ENCODE measurements at regions not wholly inside any gene's neighbourhood (a gene's known extent, or its start where the extent isn't known, plus 50 kb on each side); places are given as distances from the start of the nearest gene placed in this dataset.
A peak's percentile ranks its signal among the peaks of the same experiment; 100 is the strongest.
"Not testable (repeated sequence)": the region's sequence is repeated elsewhere in the genome, so short reads cannot be mapped to it uniquely, and the experiment has no call there.

GRCh38 chr2:90076311-90076710, 1384.8 kb downstream of the RPIA start:
- no peak for DNase-seq (ENCODE audit: low spot score)

GRCh38 chr2:90077948-90078347, 1386.5 kb downstream of the RPIA start:
- DNase-seq (ENCODE audit: low spot score): no peak

- no peak for DNase-seq (ENCODE audit: low spot score)
These were observed 1387.9 kb downstream of the RPIA start for GRCh38 chr2:90079374-90079773.

GRCh38 chr2:90087792-90088191, 1396.3 kb downstream of the RPIA start:
- DNase-seq (ENCODE audit: low spot score): not testable (repeated sequence)

GRCh38 chr2:90093571-90094270, 1402.2 kb downstream of the RPIA start:
- not testable (repeated sequence) for DNase-seq (ENCODE audit: low spot score)

GRCh38 chr2:90097617-90098016, 1406.1 kb downstream of the RPIA start:
- not testable (repeated sequence) for DNase-seq (ENCODE audit: low spot score)

- DNase-seq (ENCODE audit: low spot score): peak; percentile 28
These were observed 1413.7 kb downstream of the RPIA start for GRCh38 chr2:90105142-90105541.

- peak; percentile 52 for DNase-seq (ENCODE audit: low spot score)
These were observed 1431.9 kb downstream of the RPIA start for GRCh38 chr2:90123409-90123808.

GRCh38 chr2:90139046-90139445, 1447.6 kb downstream of the RPIA start:
- DNase-seq (ENCODE audit: low spot score): not testable (repeated sequence)

- not testable (repeated sequence) for DNase-seq (ENCODE audit: low spot score)
These were observed 1450.1 kb downstream of the RPIA start for GRCh38 chr2:90141558-90141957.

GRCh38 chr2:90151805-90152204, 1460.3 kb downstream of the RPIA start:
- not testable (repeated sequence) for DNase-seq (ENCODE audit: low spot score)

- DNase-seq (ENCODE audit: low spot score): peak; percentile 52
These were observed 1479.5 kb downstream of the RPIA start for GRCh38 chr2:90170978-90171377.

- DNase-seq (ENCODE audit: low spot score): not testable (repeated sequence)
These were observed 1481.6 kb downstream of the RPIA start for GRCh38 chr2:90173081-90173480.

- DNase-seq (ENCODE audit: low spot score): not testable (repeated sequence)
These were observed 1488.1 kb downstream of the RPIA start for GRCh38 chr2:90179591-90179990.

GRCh38 chr2:90207454-90208058, 1516.1 kb downstream of the RPIA start:
- peak; percentile 38 for DNase-seq (ENCODE audit: low spot score)

GRCh38 chr2:90209009-90209408, 1517.5 kb downstream of the RPIA start:
- no peak for DNase-seq (ENCODE audit: low spot score)

- no peak for DNase-seq (ENCODE audit: low spot score)
These were observed 1518.3 kb downstream of the RPIA start for GRCh38 chr2:90209806-90210205.

- DNase-seq (ENCODE audit: low spot score): not testable (repeated sequence)
These were observed 1524.4 kb downstream of the RPIA start for GRCh38 chr2:90215880-90216279.

GRCh38 chr2:90216801-90217200, 1525.3 kb downstream of the RPIA start:
- not testable (repeated sequence) for DNase-seq (ENCODE audit: low spot score)

- DNase-seq (ENCODE audit: low spot score): not testable (repeated sequence)
These were observed 1527.1 kb downstream of the RPIA start for GRCh38 chr2:90218534-90218933.

GRCh38 chr2:90220623-90221299, 1529.3 kb downstream of the RPIA start:
- DNase-seq (ENCODE audit: low spot score): peak; percentile 82

- no peak for DNase-seq (ENCODE audit: low spot score)
These were observed 1529.8 kb downstream of the RPIA start for GRCh38 chr2:90221300-90221651.

GRCh38 chr2:90224767-90225166, 1533.3 kb downstream of the RPIA start:
- DNase-seq (ENCODE audit: low spot score): not testable (repeated sequence)
